H9 (cell line): ENCODE measurements at regions not wholly inside any gene's neighbourhood (a gene's known extent, or its start where the extent isn't known, plus 50 kb on each side); places are given as distances from the start of the nearest gene placed in this dataset.

Source experiments
- DNase-seq: peaks from one replicate; pipeline ENCODE4 v3.0.0-alpha.2; 2017
- H2AFZ ChIP-seq: one replicate; pipeline ENCODE4 v1.6.1; 2013; ENCODE audit warnings: mild to moderate bottlenecking, low read length, control low read depth, moderate library complexity
- H2AK5ac ChIP-seq: 2 replicates; pipeline ENCODE4 v1.6.1; 2013; ENCODE audit warnings: low read length, control low read depth, mixed read lengths; ENCODE audit not compliant: insufficient read length
- H2BK120ac ChIP-seq: one replicate; pipeline ENCODE4 v1.6.1; 2013; ENCODE audit warnings: low read depth, mild to moderate bottlenecking, low read length, control low read depth, inconsistent platforms; ENCODE audit not compliant: poor library complexity, severe bottlenecking
- H2BK12ac ChIP-seq: 2 replicates; pipeline ENCODE4 v1.6.1; 2013; ENCODE audit warnings: low read length, control low read depth, mixed read lengths, low read depth; ENCODE audit not compliant: insufficient read length
- H2BK15ac ChIP-seq: 2 replicates; pipeline ENCODE4 v1.6.1; 2013; ENCODE audit warnings: low read depth, low read length, control low read depth
- H2BK20ac ChIP-seq: one replicate; pipeline ENCODE4 v1.6.1; 2013; ENCODE audit warnings: low read depth, mild to moderate bottlenecking, low read length, control low read depth, inconsistent platforms; ENCODE audit not compliant: poor library complexity, severe bottlenecking
- H2BK5ac ChIP-seq: 2 replicates; pipeline ENCODE4 v1.6.1; 2013; ENCODE audit warnings: low read length, control low read depth, mixed read lengths; ENCODE audit not compliant: insufficient read length
- H3K14ac ChIP-seq: 2 replicates; pipeline ENCODE4 v1.6.1; 2013; ENCODE audit warnings: low read length, control low read depth; ENCODE audit not compliant: insufficient read depth
- H3K18ac ChIP-seq: 2 replicates; pipeline ENCODE4 v1.6.1; 2013; ENCODE audit warnings: low read depth, mild to moderate bottlenecking, mixed read lengths, low read length, control low read depth; ENCODE audit not compliant: insufficient read length
- H3K23ac ChIP-seq: 2 replicates; pipeline ENCODE4 v1.6.1; 2013; ENCODE audit warnings: low read length, control low read depth, mixed read lengths, low read depth; ENCODE audit not compliant: insufficient read length
- H3K23me2 ChIP-seq: 2 replicates; pipeline ENCODE4 v1.6.1; 2013; ENCODE audit warnings: low read depth, mild to moderate bottlenecking, mixed read lengths, low read length, control low read depth; ENCODE audit not compliant: insufficient read length, poor library complexity, severe bottlenecking
- H3K27ac ChIP-seq: 2 replicates; pipeline ENCODE4 v1.5.1; 2013; ENCODE audit warnings: low read length, control low read depth, mixed read lengths, low read depth; ENCODE audit not compliant: insufficient read length
- H3K27me3 ChIP-seq: 2 replicates; pipeline ENCODE4 v1.6.1; 2013; ENCODE audit warnings: low read length, control low read depth, inconsistent platforms; ENCODE audit not compliant: insufficient read depth
- H3K4ac ChIP-seq: 2 replicates; pipeline ENCODE4 v1.6.1; 2013; ENCODE audit warnings: low read depth, mild to moderate bottlenecking, control low read depth, inconsistent platforms, low read length, moderate library complexity
- H3K4me1 ChIP-seq: 2 replicates; pipeline ENCODE4 v1.6.1; 2013; ENCODE audit warnings: low read length, control low read depth, inconsistent platforms; ENCODE audit not compliant: insufficient read depth
- H3K4me2 ChIP-seq: 2 replicates; pipeline ENCODE4 v1.6.1; 2013; ENCODE audit warnings: low read length, control low read depth, mixed read lengths; ENCODE audit not compliant: insufficient read length, insufficient read depth
- H3K56ac ChIP-seq: 2 replicates; pipeline ENCODE4 v1.6.1; 2013; ENCODE audit warnings: low read depth, mild to moderate bottlenecking, mixed read lengths, low read length, control low read depth; ENCODE audit not compliant: insufficient read length
- H3K79me1 ChIP-seq: 2 replicates; pipeline ENCODE4 v1.6.1; 2013; ENCODE audit warnings: low read depth, mild to moderate bottlenecking, moderate library complexity, low read length, control low read depth, inconsistent platforms; ENCODE audit not compliant: insufficient read depth, poor library complexity, severe bottlenecking
- H3K79me2 ChIP-seq: 2 replicates; pipeline ENCODE4 v1.6.1; 2013; ENCODE audit warnings: low read length, control low read depth, inconsistent platforms; ENCODE audit not compliant: insufficient read depth
- H3K9ac ChIP-seq: 2 replicates; pipeline ENCODE4 v1.6.1; 2013; ENCODE audit warnings: low read length, control low read depth, mixed read lengths; ENCODE audit not compliant: insufficient read length; ENCODE audit errors: extremely low read depth
- H3K9me3 ChIP-seq: one replicate; pipeline ENCODE4 v1.6.1; 2013; ENCODE audit warnings: low read depth, low read length, inconsistent platforms; ENCODE audit not compliant: control insufficient read depth
- H3T11ph ChIP-seq: one replicate; pipeline ENCODE4 v1.6.1; 2013; ENCODE audit warnings: mild to moderate bottlenecking, low read length, control low read depth, inconsistent platforms
- H4K20me1 ChIP-seq: one replicate; pipeline ENCODE4 v1.6.1; 2013; ENCODE audit not compliant: control insufficient read depth, insufficient read length, insufficient read depth
- H4K5ac ChIP-seq: 2 replicates; pipeline ENCODE4 v1.6.1; 2013; ENCODE audit warnings: low read depth, mild to moderate bottlenecking, mixed read lengths, low read length, control low read depth; ENCODE audit not compliant: insufficient read length
- H4K8ac ChIP-seq: replicated peaks from 2 replicates; pipeline ENCODE4 v1.6.1; 2013; ENCODE audit warnings: low read length, control low read depth, mixed read lengths, low read depth; ENCODE audit not compliant: insufficient read length
- H4K91ac ChIP-seq: 2 replicates; pipeline ENCODE4 v1.6.1; 2013; ENCODE audit warnings: low read depth, mild to moderate bottlenecking, moderate library complexity, mixed read lengths, low read length, control low read depth; ENCODE audit not compliant: insufficient read length
- H3K27ac Mint-ChIP-seq, 3 experiments: 2 replicates in 2 of 3; 3 replicates in 1 of 3; pipeline ENCODE4 v1.8.0; 2020 to 2021; ENCODE audit warnings: mixed read lengths in 3 of 3, mild to moderate bottlenecking in 1 of 3, moderate library complexity in 1 of 3
- H3K27me3 Mint-ChIP-seq: 2 replicates; pipeline ENCODE4 v1.8.0; 2021; ENCODE audit warnings: low read depth, mild to moderate bottlenecking, moderate library complexity, mixed read lengths
- H3K36me3 Mint-ChIP-seq, 3 experiments: 2 replicates in 2 of 3; 3 replicates in 1 of 3; pipeline ENCODE4 v1.8.0; 2020 to 2021; ENCODE audit warnings: low read depth in 3 of 3, mixed read lengths in 3 of 3; ENCODE audit not compliant: insufficient read depth in 1 of 3
- H3K4me1 Mint-ChIP-seq, 2 experiments: 2 replicates each; pipeline ENCODE4 v1.8.0; 2020; ENCODE audit warnings: mixed read lengths in 2 of 2
- H3K4me3 Mint-ChIP-seq, 2 experiments: 2 replicates in 1 of 2; 3 replicates in 1 of 2; pipeline ENCODE4 v1.8.0; 2020 to 2021; ENCODE audit warnings: mild to moderate bottlenecking in 2 of 2, mixed read lengths in 2 of 2, moderate library complexity in 1 of 2
- H3K9me3 Mint-ChIP-seq, 2 experiments: 2 replicates in 1 of 2; 3 replicates in 1 of 2; pipeline ENCODE4 v1.8.0; 2020; ENCODE audit warnings: mild to moderate bottlenecking in 2 of 2, mixed read lengths in 2 of 2, moderate library complexity in 1 of 2
- WGBS: extraction: QIAGEN DNeasy Blood & Tissue Kit; methylation state at CpG from one replicate; pipeline ENCODE4 v1.1.7; 2013; ENCODE audit warnings: missing lambda C conversion rate, low lambda C conversion rate, mixed read lengths; ENCODE audit not compliant: insufficient read length; ENCODE audit errors: extremely low coverage; 5-methylcytosine and 5-hydroxymethylcytosine counted together
- TF ChIP-seq, protein P1 (sequence below): fragments of 200-600 bp; sonication (generic); conservative IDR thresholded peaks from 3 replicates; pipeline ENCODE4 v1.8.0; 2021; ENCODE audit warnings: antibody characterized with exemption, mild to moderate bottlenecking

GRCh38 chr6:147116056-147116455 lies 88.2 kb upstream of the STXBP5 start:
- peaks cover 8 to 9% of the 10 kb centered on the region in 2 experiments for H3K4me1 Mint-ChIP-seq
- no CpG with 5 or more reads among the region's 4 CpGs for WGBS
- H4K8ac ChIP-seq, result no peak overlapping the region

More at GRCh38 chr6:147116056-147116455, 88.2 kb upstream of the STXBP5 start:
- Histone ChIP-seq H3K9ac (no peak overlapping the region), H3K18ac (no peak overlapping the region), H4K20me1 (no peaks in the 10 kb centered on the region), H3K56ac (no peak overlapping the region), H3K79me2 (no peaks in the 10 kb centered on the region), H3K27ac (no peak overlapping the region), H3K4ac (no peak overlapping the region), H2BK15ac (no peak overlapping the region), H2BK20ac (no peak overlapping the region), H2BK120ac (no peak overlapping the region), H4K91ac (no peak overlapping the region), H3K14ac (no peak overlapping the region), H2AFZ (no peak overlapping the region), H3K23ac (no peak overlapping the region), H3K4me2 (no peak overlapping the region), H4K5ac (no peak overlapping the region), H2BK12ac (no peak overlapping the region), H3K79me1 (no peaks in the 10 kb centered on the region), H2AK5ac (no peak overlapping the region), H3K27me3 (no peaks in the 10 kb centered on the region), H3K23me2 (no peaks in the 10 kb centered on the region), H2BK5ac (no peak overlapping the region), H3K9me3 (no peaks in the 10 kb centered on the region), H3K4me1 (no peaks in the 10 kb centered on the region; the same call in 1 of the 2 replicates), H3T11ph (no peak overlapping the region)
- peaks cover 0 to 3% (median 0%) of the 10 kb centered on the region in 3 experiments; a peak in 2 of 7 replicates for H3K36me3 Mint-ChIP-seq
- H3K4me3 Mint-ChIP-seq, result no peak overlapping the region
- no peak for DNase-seq
- TF ChIP-seq, protein P1, sequence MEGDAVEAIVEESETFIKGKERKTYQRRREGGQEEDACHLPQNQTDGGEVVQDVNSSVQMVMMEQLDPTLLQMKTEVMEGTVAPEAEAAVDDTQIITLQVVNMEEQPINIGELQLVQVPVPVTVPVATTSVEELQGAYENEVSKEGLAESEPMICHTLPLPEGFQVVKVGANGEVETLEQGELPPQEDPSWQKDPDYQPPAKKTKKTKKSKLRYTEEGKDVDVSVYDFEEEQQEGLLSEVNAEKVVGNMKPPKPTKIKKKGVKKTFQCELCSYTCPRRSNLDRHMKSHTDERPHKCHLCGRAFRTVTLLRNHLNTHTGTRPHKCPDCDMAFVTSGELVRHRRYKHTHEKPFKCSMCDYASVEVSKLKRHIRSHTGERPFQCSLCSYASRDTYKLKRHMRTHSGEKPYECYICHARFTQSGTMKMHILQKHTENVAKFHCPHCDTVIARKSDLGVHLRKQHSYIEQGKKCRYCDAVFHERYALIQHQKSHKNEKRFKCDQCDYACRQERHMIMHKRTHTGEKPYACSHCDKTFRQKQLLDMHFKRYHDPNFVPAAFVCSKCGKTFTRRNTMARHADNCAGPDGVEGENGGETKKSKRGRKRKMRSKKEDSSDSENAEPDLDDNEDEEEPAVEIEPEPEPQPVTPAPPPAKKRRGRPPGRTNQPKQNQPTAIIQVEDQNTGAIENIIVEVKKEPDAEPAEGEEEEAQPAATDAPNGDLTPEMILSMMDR, result no peak
- H3K27me3 Mint-ChIP-seq, result no peaks in the 10 kb centered on the region
- no peak overlapping the region for H3K27ac Mint-ChIP-seq
- peaks cover 0 to 9% of the 10 kb centered on the region in 2 experiments; a peak in 4 of 5 replicates for H3K9me3 Mint-ChIP-seq
